Stimulated activated CD4-positive, alpha-beta T cell treated with anti-CD3 and anti-CD28 coated beads, Interleukin-15, amount 100 ng/mL, for 1 hour (primary cell): ENCODE measurements at regions not wholly inside any gene's neighbourhood (a gene's known extent, or its start where the extent isn't known, plus 50 kb on each side); places are given as distances from the start of the nearest gene placed in this dataset.
"Not testable (repeated sequence)": the region's sequence is repeated elsewhere in the genome, so short reads cannot be mapped to it uniquely, and the experiment has no call there.

Experiments
- DNase-seq, 2 donors: peaks; one replicate each; pipeline ENCODE4 v3.0.0-alpha.2; 2020; ENCODE audit warnings: low read depth in 1 of 2, low spot score in 1 of 2

DNA sequence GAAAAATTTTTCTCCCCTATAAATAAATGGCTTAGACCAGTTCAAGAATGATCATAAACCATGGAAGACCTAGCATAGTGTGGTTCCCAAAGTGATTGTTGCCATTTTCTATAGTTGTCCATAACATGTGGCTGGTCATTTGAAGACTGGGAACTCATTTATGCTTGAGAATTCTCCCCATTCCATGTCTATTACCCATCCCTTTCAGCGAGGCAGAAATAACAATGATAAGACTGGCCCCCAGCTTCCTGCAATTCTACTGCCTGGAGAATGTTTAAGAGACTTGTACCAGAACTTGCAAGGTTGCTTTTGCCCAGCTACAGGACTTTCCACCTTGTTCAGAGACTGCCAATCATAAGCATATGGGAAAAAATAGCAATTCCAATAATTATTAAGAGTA lies 146.5 kb upstream of the CDH11 start:
- DNase-seq = no peak

- DNase-seq = no peak
Observed at GRCh38 chr16:65263896-65264295, 142.0 kb upstream of the CDH11 start.

DNA sequence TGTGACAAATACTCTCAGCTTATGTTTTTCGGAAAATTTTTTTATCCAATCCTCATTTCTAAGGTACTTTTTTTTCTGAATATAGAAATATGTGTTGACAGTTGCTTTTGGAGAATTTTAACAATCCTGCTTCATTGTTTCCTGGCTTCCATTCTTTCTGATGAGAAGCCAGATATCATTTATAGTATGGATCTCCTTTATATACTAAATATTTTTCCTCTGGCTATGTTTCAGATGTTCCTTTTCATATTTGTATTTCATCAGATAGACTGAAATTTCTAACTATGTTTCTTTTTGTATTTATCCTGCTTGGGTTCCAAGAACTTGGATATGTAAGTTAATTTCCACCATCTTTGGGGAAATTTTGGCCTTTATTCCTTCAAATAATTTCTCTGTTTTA lies 138.9 kb upstream of the CDH11 start:
- DNase-seq = no peak

DNA sequence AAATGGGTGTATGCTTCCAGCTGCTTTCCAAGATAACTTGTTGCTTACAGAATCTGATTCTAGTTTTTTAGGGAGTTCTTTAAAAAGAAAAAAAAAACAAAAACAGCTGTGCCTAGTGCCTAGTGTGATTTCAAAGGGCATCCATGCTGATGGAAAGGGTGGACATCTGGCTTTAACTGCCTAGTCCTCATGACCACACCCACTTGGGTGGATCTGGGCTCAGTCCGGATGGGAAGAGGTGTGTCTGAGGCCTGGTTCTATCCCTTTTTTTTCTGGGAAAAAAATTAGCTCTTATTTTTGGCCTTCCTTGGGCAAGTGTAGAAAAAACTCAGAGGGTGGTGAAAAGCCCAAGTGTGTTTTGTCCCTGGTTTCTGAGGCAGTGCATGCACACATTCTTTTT lies 132.3 kb upstream of the CDH11 start:
- DNase-seq = no peak

GRCh38 chr16:65249768-65250167 lies 127.9 kb upstream of the CDH11 start:
- DNase-seq = no peak

GRCh38 chr16:65244787-65245186 lies 122.9 kb upstream of the CDH11 start:
- DNase-seq = no peak

DNA sequence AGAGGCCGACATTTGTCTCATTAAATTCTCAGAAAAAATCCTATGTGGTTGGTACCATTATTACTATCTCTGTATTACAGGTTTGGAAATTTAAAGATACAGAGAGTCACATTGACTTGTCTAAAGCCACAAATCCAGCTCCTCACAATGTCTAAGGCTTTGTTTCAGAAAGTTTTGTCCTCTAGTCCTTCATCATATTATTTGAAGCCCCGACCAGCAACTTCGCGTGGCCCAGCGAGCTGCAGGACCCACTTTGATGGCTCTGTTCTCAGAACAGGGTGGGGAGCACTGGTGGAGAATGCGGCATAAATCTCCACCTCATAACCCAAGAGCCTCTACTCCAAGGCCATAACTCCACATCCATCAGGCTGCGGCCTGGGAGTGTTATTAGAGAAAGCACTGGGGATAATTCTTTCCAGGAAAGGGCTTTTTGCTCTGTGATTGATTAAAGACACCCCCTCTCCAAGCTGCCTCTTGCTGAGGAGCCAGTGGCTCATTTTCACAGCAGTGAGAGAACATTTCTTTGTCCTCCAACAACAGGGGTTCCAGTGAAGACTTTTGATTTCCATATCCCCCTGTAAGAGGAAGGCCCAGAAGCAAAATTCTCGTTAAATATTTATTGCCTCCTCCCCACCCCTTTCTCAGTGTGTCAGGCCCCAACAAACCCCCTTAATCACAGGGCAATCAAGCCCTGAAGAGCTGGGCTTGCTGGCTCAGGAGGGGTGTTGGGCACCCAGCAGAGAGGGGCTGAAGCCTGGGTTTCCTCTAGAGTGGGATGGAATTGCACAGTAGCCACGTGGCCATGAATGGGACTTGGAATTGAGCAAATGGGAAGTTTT lies 113.7 kb upstream of the CDH11 start:
- DNase-seq = no peak

DNA sequence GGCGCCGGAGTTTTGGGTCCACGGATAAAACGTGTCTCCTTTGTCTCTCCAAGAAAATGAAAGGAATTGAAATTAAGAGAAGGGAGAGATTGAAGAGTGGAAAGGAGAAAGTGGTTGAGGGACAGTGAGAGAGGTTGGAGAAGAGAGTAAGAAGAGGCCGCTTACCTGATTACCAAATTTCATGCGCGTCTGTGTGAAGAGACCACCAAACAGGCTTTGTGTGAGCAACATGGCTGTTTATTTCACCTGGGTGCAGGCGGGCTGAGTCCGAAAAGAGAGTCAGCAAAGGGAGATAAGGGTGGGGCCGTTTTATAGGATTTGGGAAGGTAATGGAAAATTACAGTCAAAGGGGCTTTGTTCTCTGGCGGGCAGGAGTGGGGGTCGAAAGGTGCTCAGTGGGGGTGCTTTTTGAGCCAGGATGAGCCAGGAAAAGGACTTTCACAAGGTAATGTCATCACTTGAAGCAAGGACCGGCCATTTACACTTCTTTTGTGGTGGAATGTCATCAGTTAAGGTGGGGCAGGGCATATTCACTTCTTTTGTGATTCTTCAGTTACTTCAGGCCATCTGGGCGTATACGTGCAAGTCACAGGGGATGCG lies 113.0 kb upstream of the CDH11 start:
- not testable (repeated sequence) for DNase-seq

DNA sequence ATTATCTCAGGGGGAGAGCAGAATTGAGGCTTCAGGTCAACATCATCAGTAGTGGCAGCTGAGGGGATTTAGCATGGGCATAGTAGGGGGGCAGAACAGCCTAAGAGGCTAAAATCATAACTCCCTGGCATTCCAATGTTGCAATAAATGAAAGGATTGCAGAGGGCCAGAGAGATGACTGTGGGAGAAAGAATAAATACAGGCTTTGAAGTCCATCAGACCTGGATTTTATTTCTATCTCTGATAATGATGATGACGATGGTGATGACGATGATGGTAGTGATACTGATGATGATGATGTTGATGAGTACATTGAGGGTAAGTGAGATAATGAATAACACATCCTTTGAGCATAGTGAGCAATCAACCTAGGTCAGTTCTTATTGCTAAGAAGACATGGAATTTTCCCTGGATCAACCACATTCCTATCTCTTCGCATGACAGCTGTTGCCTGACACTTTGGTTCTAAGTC lies 107.4 kb upstream of the CDH11 start:
- DNase-seq = no peak

DNA sequence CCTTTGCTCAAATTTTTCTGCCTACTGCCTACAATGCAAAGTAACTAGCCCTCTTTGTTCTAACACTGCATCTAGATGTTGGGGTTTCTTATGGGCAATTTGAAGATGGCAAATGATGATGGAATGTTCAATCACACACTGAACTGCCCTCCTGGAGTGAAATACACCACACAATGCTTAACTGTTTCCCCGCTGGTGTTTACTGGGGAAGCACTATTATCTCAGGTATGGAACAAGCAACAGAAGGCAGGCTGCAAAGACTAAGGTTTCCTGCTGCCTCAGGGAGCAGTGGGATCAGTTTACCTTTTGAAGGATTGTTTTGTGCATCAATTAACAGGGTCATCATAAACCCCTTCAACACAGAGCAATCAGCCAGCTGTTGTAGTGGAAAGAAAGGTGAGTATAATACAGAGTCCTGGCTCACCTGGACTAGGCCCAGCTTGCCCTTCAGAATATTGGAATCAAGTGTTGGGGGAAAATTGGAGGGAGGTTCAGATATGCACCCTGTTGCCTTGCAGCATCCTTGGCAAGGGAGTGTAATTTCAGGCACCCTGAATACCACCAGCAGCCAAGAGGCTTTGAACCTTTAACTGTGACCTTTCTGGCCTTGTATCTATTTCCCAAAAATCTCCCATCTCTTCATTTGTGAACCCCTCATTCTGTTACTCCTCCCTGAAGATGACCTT lies 105.4 kb upstream of the CDH11 start:
- DNase-seq = no peak

DNA sequence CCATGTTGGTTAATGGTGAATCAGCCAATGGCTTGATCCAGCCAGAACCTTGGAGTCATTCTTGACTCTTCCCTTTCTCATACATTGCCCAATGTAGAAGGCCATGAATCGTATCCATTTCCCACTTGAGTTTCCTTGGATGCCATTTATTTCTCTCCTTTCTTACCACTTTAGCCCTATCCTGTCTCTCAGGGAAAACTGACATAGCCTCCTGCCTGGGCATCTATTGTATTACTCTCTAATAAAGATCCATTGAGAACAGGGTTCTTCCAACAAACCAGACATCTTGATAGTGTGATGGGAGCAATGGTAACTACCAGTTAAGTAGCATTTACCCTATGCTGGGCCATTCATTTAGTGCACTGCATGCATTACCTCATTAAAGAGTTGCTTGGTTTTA lies 104.2 kb upstream of the CDH11 start:
- DNase-seq = no peak

DNA sequence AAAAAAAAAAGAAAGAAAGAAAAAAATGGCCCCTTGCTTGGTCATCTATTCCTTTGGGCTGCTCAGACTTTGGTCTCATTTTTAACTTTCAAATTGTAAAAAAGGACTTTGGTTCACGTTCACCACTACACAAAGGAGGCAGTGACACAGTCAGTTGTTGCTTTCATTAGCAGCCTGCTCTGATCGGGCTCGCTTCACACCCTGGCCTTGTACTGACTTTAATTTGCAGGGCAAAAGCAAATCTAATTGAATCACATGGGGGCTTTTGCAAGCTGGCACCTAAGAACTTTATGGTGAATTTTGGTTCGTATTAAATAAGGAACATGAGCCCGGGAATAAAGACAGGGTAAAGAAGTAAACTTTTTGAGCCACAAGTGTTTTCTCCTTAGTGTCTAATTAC lies 103.6 kb upstream of the CDH11 start:
- DNase-seq = no peak

- no peak for DNase-seq
Observed at GRCh38 chr16:65224994-65225393, 103.1 kb upstream of the CDH11 start.

GRCh38 chr16:65224471-65224870 lies 102.6 kb upstream of the CDH11 start:
- DNase-seq = no peak

- no peak for DNase-seq
Observed at GRCh38 chr16:65223335-65223734, 101.5 kb upstream of the CDH11 start.

DNA sequence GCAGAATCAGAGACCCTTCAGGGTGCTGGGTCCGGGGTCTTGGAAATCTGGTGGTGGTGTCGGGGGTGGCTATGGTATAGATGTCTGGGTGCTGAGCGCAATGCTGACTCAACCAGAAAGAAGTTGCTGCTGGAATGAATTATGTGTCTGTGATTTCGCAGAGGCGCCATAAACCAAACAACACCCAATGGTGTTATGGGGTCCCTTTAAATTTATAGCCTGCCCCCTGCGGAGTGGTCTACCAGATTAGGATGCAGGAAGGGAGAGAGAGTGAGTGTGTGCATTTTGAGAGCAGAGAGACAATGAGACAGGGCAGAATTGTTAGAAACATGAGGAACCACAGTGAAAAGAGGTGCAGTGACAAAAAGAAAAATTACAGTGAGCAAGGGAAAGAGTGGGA lies 100.7 kb upstream of the CDH11 start:
- no peak for DNase-seq

GRCh38 chr16:65222049-65222448 lies 100.2 kb upstream of the CDH11 start:
- no peak for DNase-seq

- DNase-seq = no peak
Observed at GRCh38 chr16:65219786-65220185, 97.9 kb upstream of the CDH11 start.

GRCh38 chr16:65218348-65218747 lies 96.5 kb upstream of the CDH11 start:
- no peak for DNase-seq

GRCh38 chr16:65213866-65214595 lies 92.2 kb upstream of the CDH11 start:
- DNase-seq = no peak

DNA sequence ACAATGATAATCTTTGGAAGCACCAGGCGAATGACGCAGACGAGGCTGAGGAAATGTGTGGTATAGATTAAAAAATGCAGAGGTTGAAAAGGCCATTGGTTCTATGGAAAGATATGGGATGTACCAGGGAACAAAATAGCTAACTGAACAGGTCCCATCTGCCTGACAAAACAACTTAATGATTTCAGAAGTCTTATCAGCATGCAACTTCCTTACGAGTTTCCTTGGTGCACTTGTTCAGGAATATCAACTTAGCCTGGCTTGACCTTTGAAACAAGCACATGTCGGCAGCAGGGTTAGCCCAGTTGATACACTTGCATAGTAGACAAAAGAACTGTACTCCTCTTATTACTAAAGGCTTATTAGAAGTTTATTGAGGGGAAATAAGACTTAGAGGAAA lies 90.9 kb upstream of the CDH11 start:
- DNase-seq = no peak

- no peak for DNase-seq
Observed at GRCh38 chr16:65212240-65212639, 90.4 kb upstream of the CDH11 start.
